GM12891 (cell line): ENCODE measurements at regions not wholly inside any gene's neighbourhood (a gene's known extent, or its start where the extent isn't known, plus 50 kb on each side); places are given as distances from the start of the nearest gene placed in this dataset.

Experiments used
- PAX5 ChIP-seq: IDR thresholded peaks from 2 replicates; pipeline ENCODE4 v1.6.1; 2011; ENCODE audit warnings: low read length, moderate library complexity, mild to moderate bottlenecking; ENCODE audit not compliant: insufficient read depth, severe bottlenecking
- POLR2A ChIP-seq: IDR thresholded peaks from 2 replicates; pipeline ENCODE4 v1.6.1; 2011; ENCODE audit warnings: low read depth, low read length, control low read depth
- POLR2AphosphoS5 ChIP-seq: IDR thresholded peaks from 2 replicates; pipeline ENCODE4 v1.6.1; 2011; ENCODE audit warnings: low read depth, low read length, control low read depth
- POU2F2 ChIP-seq: IDR thresholded peaks from 2 replicates; pipeline ENCODE4 v1.6.1; 2011; ENCODE audit warnings: low read depth, mild to moderate bottlenecking, control low read depth, low read length, moderate library complexity
- SPI1 ChIP-seq: IDR thresholded peaks from 2 replicates; pipeline ENCODE4 v1.6.1; 2011; ENCODE audit warnings: low read depth, low read length, control low read depth
- TAF1 ChIP-seq: IDR thresholded peaks from 2 replicates; pipeline ENCODE4 v1.6.1; 2011; ENCODE audit warnings: low read depth, low read length, control low read depth

DNA sequence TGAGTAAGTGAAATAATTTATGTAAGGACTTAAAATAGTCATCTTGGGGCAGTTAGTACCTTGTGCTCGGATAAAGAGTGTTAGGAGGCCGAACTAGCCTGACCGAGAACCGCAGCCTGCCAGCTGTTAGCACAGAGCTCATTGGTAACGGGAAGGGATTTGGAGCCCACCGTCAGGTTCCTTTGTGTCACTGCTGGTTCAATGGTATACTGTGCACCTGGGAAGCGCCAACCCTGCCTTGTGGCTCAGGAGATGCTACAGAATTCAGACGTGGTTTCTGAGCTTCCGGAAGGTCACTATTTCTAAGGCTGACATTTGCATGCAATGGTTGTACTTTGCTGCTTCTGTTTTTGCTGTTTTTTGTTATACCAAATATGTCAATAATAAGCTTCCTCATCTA, 403.5 kb downstream of the CADM1 start:
- TF ChIP-seq POLR2AphosphoS5 (no peak), POLR2A (no peak), SPI1 (no peak), POU2F2 (no peak), TAF1 (no peak), PAX5 (no peak)
